NCI-H1105 treated with DMSO at 0.1 percent for 48 hours (cell line): ENCODE measurements at regions not wholly inside any gene's neighbourhood (a gene's known extent, or its start where the extent isn't known, plus 50 kb on each side); places are given as distances from the start of the nearest gene placed in this dataset.
A peak's percentile ranks its signal among the peaks of the same experiment; 100 is the strongest.
"Not testable (repeated sequence)": the region's sequence is repeated elsewhere in the genome, so short reads cannot be mapped to it uniquely, and the experiment has no call there.

ENCODE experiments used
- DNase-seq: peaks from one replicate; lab custom pipeline; 2025; lab: John Stamatoyannopoulos, UW

DNA sequence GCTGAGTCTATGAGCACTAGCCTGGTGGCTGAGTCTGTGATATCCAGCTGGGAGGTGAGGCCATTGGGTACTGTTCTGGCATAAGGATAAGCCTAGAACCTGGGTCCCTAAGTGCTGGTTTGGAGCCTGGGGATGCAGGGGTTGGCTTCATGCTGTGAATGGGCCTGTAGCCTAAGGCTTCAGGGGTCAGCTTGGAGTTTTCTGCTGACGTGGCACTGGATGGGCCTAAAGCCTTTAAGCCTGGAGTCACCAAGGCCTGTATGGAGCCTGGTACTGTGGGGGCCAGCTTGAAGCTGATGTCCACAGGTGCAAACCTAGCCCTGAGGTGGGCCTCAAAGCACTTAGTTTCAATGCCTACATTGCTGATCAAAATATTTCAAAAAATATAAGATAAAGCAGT lies 979.6 kb upstream of the POU3F4 start:
- no peak for DNase-seq

DNA sequence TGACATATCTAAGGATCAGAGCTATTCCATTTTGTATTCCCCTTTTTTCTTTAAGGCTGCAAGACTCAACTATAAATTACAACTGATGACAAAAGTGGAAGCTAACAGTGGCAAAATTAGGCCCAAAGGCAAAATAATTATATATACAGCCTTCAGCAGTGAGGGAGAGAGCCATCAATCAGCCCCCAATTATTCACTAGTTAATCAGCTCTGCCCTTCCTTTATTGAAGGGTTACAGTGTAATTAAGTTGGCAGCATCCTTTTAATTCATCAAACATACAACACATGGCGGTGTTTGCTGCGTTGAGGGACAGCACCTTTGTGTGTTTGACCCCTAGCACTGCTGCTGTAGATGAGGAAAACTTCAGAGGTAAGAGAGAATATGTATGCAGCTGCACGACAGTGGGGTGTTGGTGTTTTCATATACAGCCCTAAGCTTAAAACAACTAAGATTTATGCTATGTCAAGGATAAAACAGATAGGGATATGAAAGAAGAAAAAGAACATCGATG lies 973.9 kb upstream of the POU3F4 start:
- no peak for DNase-seq

- not testable (repeated sequence) for DNase-seq
Observed at GRCh38 chrX:82537205-82537604, 970.9 kb upstream of the POU3F4 start.

GRCh38 chrX:82541822-82542221 lies 966.3 kb upstream of the POU3F4 start:
- DNase-seq = no peak

DNA sequence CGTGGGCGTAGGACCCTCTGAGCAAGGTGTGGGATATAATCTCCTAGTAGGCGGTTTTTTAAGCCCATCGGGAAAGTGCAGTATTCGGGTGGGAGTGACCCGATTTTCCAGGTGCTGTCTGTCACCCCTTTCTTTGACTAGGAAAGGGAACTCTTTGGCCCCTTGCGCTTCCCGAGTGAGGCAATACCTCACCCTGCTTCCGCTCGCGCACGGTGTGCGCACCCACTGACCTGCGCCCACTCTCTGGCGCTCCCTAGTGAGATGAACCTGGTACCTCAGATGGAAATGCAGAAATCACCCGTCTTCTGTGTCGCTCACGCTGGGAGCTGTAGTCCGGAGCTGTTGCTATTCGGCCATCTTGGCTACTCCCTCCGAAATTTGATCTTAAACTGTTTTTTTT lies 955.9 kb upstream of the POU3F4 start:
- peak; percentile 45 for DNase-seq

DNA sequence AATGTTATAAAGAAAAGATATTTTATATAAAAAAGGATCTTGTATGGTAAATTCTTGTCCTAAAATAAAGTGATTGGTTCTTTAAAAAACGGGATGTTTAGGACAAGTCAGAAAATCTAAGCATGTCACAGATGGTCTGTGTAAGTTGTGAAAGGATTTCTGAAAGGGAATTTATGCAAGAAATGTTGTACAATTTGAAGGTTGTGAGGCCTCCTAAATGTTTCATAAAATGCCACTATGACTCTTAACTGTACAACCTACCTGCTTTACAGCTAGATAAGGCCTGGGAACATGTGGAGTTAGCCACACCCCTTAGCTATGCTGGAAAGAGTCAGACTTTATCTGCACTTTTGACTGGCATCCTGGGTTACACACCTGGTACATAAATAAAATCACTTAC lies 951.5 kb upstream of the POU3F4 start:
- no peak for DNase-seq

GRCh38 chrX:82585868-82586267 lies 922.2 kb upstream of the POU3F4 start:
- no peak for DNase-seq

GRCh38 chrX:82589410-82589809 lies 918.7 kb upstream of the POU3F4 start:
- no peak for DNase-seq

- no peak for DNase-seq
Observed at GRCh38 chrX:82591421-82591820, 916.7 kb upstream of the POU3F4 start.

GRCh38 chrX:82626978-82627377 lies 881.1 kb upstream of the POU3F4 start:
- DNase-seq = no peak

GRCh38 chrX:82627568-82627967 lies 880.5 kb upstream of the POU3F4 start:
- DNase-seq = no peak

- no peak for DNase-seq
Observed at GRCh38 chrX:82648062-82648461, 860.0 kb upstream of the POU3F4 start.

DNA sequence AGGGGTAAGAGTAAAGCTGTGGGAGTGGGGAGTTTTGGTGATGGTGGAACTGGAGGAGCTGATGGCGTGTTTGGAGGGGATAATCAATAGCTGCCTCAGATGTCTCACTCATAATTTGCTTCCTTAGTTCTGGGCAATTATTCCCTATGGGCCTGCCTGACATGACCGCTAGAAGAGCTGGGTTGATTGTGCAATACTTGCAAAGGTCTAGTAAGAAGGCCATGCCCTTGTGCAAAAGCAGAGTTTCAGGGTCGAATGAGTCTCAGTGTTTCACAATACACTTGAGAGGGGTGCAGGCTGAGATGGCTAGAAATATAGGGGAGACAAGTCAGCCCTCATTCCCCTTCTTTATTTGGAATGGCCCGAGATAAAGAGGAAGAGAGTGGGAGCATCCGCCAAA lies 858.4 kb upstream of the POU3F4 start:
- DNase-seq = no peak

- DNase-seq = peak; percentile 63
Observed at GRCh38 chrX:82658492-82658891, 849.6 kb upstream of the POU3F4 start.

DNA sequence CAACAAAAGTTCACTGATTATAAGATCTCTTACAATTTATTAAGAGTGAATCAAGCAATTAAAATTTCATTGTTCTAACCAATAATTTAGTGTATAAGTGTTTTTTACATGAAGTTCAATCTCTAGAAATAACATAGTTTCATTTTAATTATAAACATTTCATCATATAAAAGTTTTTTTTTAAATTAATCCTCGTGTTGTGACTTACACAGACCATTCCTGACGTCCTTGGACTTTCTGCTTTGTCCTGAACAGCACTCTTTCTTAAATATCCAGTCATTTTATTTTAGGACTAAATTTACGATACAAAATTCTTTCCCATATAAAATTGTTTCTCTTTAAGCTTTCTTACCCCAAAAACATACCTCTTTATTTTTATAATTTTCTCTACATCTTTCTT lies 841.7 kb upstream of the POU3F4 start:
- no peak for DNase-seq

DNA sequence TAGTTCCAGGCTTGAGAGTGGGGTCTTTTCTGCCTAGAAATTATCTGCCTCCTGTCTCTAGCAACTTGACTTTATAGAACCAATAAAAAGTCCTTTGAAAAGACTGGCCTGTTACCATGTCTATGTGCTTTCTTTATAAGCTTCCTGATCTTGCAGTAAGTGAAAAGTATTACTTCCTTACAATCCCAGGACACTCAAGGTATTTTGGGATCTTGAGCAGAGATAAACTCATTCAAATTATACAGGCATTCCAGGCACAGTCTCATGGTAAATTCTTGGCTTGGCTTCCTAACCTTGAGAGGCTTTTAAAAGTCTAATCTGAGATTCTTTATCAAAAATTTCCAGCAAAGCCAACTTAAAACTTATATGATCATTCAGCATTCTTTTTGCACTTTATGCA lies 833.0 kb upstream of the POU3F4 start:
- no peak for DNase-seq

DNA sequence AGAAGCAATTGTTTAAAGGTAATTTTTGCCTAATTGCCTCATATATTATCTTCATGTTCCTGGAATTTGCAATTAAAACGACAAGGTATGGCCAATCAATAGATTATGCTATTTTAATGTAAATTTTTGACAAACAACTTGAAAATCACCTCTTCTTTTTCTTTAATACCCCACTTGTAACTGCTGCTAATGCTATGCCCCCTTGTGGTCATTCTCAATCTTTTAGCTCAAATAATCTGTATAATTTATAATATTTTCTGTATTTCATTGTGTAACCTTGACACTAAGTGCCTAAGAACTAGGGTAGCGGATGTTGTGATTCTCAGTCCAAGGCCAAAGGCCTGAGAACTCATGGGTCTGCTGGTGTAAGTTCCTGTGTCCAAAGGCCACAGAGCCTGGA lies 831.7 kb upstream of the POU3F4 start:
- no peak for DNase-seq

DNA sequence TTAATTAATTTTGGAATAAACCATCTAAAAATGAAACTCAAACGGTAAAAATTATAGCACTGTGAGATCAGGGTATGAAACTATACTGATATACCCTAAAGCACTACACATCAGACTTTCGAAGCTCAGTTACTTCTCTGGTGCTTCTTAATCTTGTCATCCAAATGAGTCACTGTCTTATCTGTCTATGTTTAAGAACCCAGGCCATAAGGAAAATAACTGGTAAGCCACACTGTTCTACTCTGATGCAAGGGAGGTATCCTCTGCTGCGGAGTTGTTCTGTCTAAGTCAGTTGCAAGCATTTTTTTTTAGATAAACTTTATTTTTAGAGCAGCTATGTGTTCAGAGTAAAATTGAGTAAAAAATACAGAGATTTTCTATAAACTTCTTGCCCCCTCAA lies 830.8 kb upstream of the POU3F4 start:
- DNase-seq = no peak

- no peak for DNase-seq
Observed at GRCh38 chrX:82692991-82693390, 815.1 kb upstream of the POU3F4 start.

GRCh38 chrX:82695066-82695465 lies 813.0 kb upstream of the POU3F4 start:
- no peak for DNase-seq

DNA sequence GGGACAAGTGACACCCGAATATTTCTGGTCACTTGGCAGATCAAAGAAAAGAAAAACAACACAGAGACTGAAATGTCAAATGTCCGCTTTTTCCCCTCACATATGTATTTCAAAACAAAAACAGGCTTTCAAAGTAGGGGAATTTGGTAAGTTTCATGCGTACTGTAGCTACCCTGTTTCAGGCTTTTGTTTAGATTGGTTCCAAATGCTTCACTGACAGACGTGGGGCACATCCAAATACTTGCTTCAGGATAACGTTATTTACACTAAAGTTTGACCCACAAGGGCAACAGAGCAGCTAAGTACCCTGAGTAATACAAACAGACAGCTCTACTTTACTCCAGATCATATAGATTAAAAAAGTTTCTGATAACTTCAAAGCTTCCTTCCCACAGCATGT lies 804.5 kb upstream of the POU3F4 start:
- DNase-seq = no peak

- no peak for DNase-seq
Observed at GRCh38 chrX:82711457-82711856, 796.6 kb upstream of the POU3F4 start.

DNA sequence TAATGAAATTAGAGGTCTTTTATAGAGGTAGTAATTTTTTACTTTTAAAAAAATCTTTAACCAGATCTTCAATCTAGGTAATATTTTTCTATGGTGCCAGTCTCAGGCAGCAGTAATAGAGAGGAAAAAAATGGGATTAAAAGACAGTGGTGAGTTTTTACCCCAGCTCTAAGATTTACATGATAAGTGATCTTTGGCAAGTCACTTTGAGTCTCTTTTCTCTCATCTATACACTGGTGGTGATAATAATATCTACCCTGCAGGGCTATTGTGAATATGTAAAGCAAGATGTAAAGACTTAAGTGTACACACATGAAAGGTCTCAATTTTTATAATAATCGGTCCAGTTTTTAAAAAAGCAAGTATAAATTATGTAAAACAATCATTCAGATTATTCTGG lies 786.2 kb upstream of the POU3F4 start:
- DNase-seq = no peak

DNA sequence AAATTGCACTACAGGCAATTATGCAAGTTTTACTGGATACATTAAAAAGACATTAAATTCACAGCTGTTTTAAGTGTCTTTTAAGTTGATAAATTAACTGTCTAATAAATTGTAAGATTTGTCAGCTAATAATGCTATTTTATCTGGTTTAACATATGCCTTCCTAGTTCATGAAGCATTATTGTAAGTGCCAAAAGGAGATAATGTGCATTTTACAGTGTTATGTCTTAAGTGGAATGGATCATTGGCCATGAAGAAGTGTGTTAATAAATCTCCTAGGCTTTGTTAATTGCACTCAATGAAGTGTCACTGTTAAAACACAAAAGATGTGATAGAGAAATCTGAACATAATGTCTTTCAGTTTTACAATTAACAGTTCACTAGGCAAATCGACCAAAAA lies 784.3 kb upstream of the POU3F4 start:
- DNase-seq = no peak

- DNase-seq = not testable (repeated sequence)
Observed at GRCh38 chrX:82727436-82727835, 780.7 kb upstream of the POU3F4 start.
